IPS-NIHi7 (cell line): ENCODE measurements at regions not wholly inside any gene's neighbourhood (a gene's known extent, or its start where the extent isn't known, plus 50 kb on each side); places are given as distances from the start of the nearest gene placed in this dataset.
A peak's percentile ranks its signal among the peaks of the same experiment; 100 is the strongest.

Experiments used
- DNase-seq: peaks from one replicate; pipeline ENCODE4 v3.0.0; 2012; ENCODE audit warnings: mixed read lengths; ENCODE audit errors: extremely low spot score

- DNase-seq: no peak
Measured at GRCh38 chr6:166009385-166010031, 158.1 kb downstream of the TBXT start.

GRCh38 chr6:166008441-166009369 lies 158.9 kb downstream of the TBXT start:
- DNase-seq: peak; percentile 62

- no peak for DNase-seq
Measured at GRCh38 chr6:166007349-166008263, 160.0 kb downstream of the TBXT start.

- DNase-seq: no peak
Measured at GRCh38 chr6:166006900-166007301, 160.8 kb downstream of the TBXT start.

GRCh38 chr6:166005944-166006899 lies 161.4 kb downstream of the TBXT start:
- DNase-seq: peak; percentile 40

- peak; percentile 37 for DNase-seq
Measured at GRCh38 chr6:166005401-166005943, 162.2 kb downstream of the TBXT start.

- no peak for DNase-seq
Measured at GRCh38 chr6:166004876-166005275, 162.8 kb downstream of the TBXT start.

GRCh38 chr6:166004471-166004870 lies 163.2 kb downstream of the TBXT start:
- DNase-seq: no peak

GRCh38 chr6:166003569-166003968 lies 164.1 kb downstream of the TBXT start:
- no peak for DNase-seq

- DNase-seq: no peak
Measured at GRCh38 chr6:166001359-166001758, 166.3 kb downstream of the TBXT start.

- DNase-seq: no peak
Measured at GRCh38 chr6:165999279-165999678, 168.4 kb downstream of the TBXT start.

- DNase-seq: no peak
Measured at GRCh38 chr6:165998072-165998471, 169.6 kb downstream of the TBXT start.

GRCh38 chr6:165991341-165991740 lies 176.3 kb downstream of the TBXT start:
- DNase-seq: no peak

GRCh38 chr6:165990216-165990615 lies 177.4 kb downstream of the TBXT start:
- DNase-seq: no peak

- no peak for DNase-seq
Measured at GRCh38 chr6:165988757-165989456, 178.7 kb downstream of the TBXT start.

GRCh38 chr6:165988302-165988756 lies 179.3 kb downstream of the TBXT start:
- DNase-seq: peak; percentile 75

- no peak for DNase-seq
Measured at GRCh38 chr6:165987483-165988301, 180.0 kb downstream of the TBXT start.

GRCh38 chr6:165986914-165987482 lies 180.7 kb downstream of the TBXT start:
- DNase-seq: peak; percentile 55
